ENCODE measurements at regions not wholly inside any gene's neighbourhood (a gene's known extent, or its start where the extent isn't known, plus 50 kb on each side); places are given as distances from the start of the nearest gene placed in this dataset.
A peak's percentile ranks its signal among the peaks of the same experiment; 100 is the strongest.

- no peak for TF ChIP-seq SAP30 (IDR thresholded peaks at IDR 0.05; ENCODE audit: insufficient read depth, insufficient replicate concordance, low read length)
- TF ChIP-seq, protein P1, sequence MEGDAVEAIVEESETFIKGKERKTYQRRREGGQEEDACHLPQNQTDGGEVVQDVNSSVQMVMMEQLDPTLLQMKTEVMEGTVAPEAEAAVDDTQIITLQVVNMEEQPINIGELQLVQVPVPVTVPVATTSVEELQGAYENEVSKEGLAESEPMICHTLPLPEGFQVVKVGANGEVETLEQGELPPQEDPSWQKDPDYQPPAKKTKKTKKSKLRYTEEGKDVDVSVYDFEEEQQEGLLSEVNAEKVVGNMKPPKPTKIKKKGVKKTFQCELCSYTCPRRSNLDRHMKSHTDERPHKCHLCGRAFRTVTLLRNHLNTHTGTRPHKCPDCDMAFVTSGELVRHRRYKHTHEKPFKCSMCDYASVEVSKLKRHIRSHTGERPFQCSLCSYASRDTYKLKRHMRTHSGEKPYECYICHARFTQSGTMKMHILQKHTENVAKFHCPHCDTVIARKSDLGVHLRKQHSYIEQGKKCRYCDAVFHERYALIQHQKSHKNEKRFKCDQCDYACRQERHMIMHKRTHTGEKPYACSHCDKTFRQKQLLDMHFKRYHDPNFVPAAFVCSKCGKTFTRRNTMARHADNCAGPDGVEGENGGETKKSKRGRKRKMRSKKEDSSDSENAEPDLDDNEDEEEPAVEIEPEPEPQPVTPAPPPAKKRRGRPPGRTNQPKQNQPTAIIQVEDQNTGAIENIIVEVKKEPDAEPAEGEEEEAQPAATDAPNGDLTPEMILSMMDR (IDR thresholded peaks at IDR 0.05; ENCODE audit: control extremely low read depth in 1 of 3, insufficient read depth in 1 of 3, low read depth in 1 of 3, low read length in 3 of 3) = peak; percentile 55 to 68 (median 63)
- TF ChIP-seq TEAD4 (IDR thresholded peaks at IDR 0.05; ENCODE audit: low read depth, low read length) = peak; percentile 92
- no peak for TF ChIP-seq POLR2A (IDR thresholded peaks at IDR 0.05; ENCODE audit: control extremely low read depth in 1 of 2, low read depth in 2 of 2, low read length in 2 of 2)
- TF ChIP-seq GTF2F1 (IDR thresholded peaks at IDR 0.05; ENCODE audit: borderline replicate concordance, low read depth, low read length) = no peak
- peak; percentile 91 for TF ChIP-seq YY1 (IDR thresholded peaks at IDR 0.05; ENCODE audit: low read depth, low read length)
- no peak; the same call in 1 of the 2 replicates for TF ChIP-seq ATF2 (IDR thresholded peaks at IDR 0.05; ENCODE audit: low read length)
- no peak for TF ChIP-seq BRCA1 (IDR thresholded peaks at IDR 0.05; ENCODE audit: low read depth, low read length)
Observed at GRCh38 chr16:19948186-19949104, 63.8 kb upstream of the GPRC5B start.

All from H1 (cell line).